HEK293T (cell line): ENCODE measurements at regions not wholly inside any gene's neighbourhood (a gene's known extent, or its start where the extent isn't known, plus 50 kb on each side); places are given as distances from the start of the nearest gene placed in this dataset.

Experiments used
- ARNT ChIP-seq: fragments of 450-650 bp; IDR thresholded peaks from 2 replicates; pipeline ENCODE4 v1.6.1; 2017; ENCODE audit warnings: mild to moderate bottlenecking
- BHLHE40 ChIP-seq: fragments of 450-650 bp; IDR thresholded peaks from 2 replicates; pipeline ENCODE4 v1.6.1; 2016; ENCODE audit warnings: mild to moderate bottlenecking, moderate library complexity, borderline replicate concordance
- ELF4 ChIP-seq: fragments of 450-650 bp; IDR thresholded peaks from 2 replicates; pipeline ENCODE4 v1.6.1; 2017; ENCODE audit warnings: antibody characterized with exemption
- FOXA1 ChIP-seq: fragments of 450-650 bp; IDR thresholded peaks from 2 replicates; pipeline ENCODE4 v1.6.1; 2016; ENCODE audit warnings: mild to moderate bottlenecking
- LEF1 ChIP-seq: fragments of 450-650 bp; IDR thresholded peaks from 2 replicates; pipeline ENCODE4 v1.6.1; 2017; ENCODE audit warnings: mild to moderate bottlenecking, borderline replicate concordance
- PKNOX1 ChIP-seq: fragments of 450-650 bp; IDR thresholded peaks from 2 replicates; pipeline ENCODE4 v1.6.1; 2016
- SP1 ChIP-seq: fragments of 450-650 bp; IDR thresholded peaks from 2 replicates; pipeline ENCODE4 v1.6.1; 2017
- SUZ12 ChIP-seq: fragments of 450-650 bp; IDR thresholded peaks from 2 replicates; pipeline ENCODE4 v1.6.1; 2016; ENCODE audit warnings: mild to moderate bottlenecking

DNA sequence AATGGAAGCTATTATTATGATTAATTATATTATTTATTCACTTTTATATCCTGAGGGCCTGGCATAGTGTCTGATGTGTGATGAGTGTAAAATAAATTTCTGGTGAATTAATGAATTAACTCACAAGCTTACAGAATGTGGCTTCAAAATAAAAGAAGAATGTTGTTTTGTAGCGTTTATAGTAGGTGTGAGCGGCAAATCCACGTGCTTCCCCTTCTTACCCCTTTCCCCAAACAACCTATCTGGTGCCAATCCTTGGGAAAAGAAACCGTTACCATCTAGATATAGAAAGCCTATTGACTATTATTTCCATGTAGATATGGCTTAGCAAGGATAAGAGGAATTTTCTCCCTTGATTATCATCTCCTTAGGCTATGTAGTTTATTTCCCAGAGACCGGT, 144.6 kb upstream of the CITED2 start:
- TF ChIP-seq SP1 (no peak), SUZ12 (no peak), PKNOX1 (no peak), BHLHE40 (no peak), FOXA1 (no peak), LEF1 (no peak), ARNT (no peak), ELF4 (no peak)
